NB4 (cell line): ENCODE measurements at regions not wholly inside any gene's neighbourhood (a gene's known extent, or its start where the extent isn't known, plus 50 kb on each side); places are given as distances from the start of the nearest gene placed in this dataset.

ENCODE experiments used
- CTCF ChIP-seq: IDR thresholded peaks from one replicate; pipeline ENCODE4 v1.5.1; 2012; ENCODE audit warnings: low read depth, low read length
- MAX ChIP-seq: IDR thresholded peaks from 2 replicates; pipeline ENCODE4 v1.6.1; 2011; ENCODE audit warnings: low read depth, low read length
- POLR2A ChIP-seq: IDR thresholded peaks from 2 replicates; pipeline ENCODE4 v1.6.1; 2011; ENCODE audit warnings: mild to moderate bottlenecking; ENCODE audit not compliant: insufficient read length; ENCODE audit errors: extremely low read depth

- no peak for TF ChIP-seq CTCF
- no peak for TF ChIP-seq MAX
- TF ChIP-seq POLR2A, result no peak
Measured at GRCh38 chr2:134770702-134771101, 51.9 kb upstream of the TMEM163 start.
